H9 (cell line): ENCODE measurements at regions not wholly inside any gene's neighbourhood (a gene's known extent, or its start where the extent isn't known, plus 50 kb on each side); places are given as distances from the start of the nearest gene placed in this dataset.

Source experiments
- DNase-seq: peaks from one replicate; pipeline ENCODE4 v3.0.0-alpha.2; 2017
- H2AFZ ChIP-seq: one replicate; pipeline ENCODE4 v1.6.1; 2013; ENCODE audit warnings: mild to moderate bottlenecking, low read length, control low read depth, moderate library complexity
- H2AK5ac ChIP-seq: 2 replicates; pipeline ENCODE4 v1.6.1; 2013; ENCODE audit warnings: low read length, control low read depth, mixed read lengths; ENCODE audit not compliant: insufficient read length
- H2BK120ac ChIP-seq: one replicate; pipeline ENCODE4 v1.6.1; 2013; ENCODE audit warnings: low read depth, mild to moderate bottlenecking, low read length, control low read depth, inconsistent platforms; ENCODE audit not compliant: poor library complexity, severe bottlenecking
- H2BK12ac ChIP-seq: 2 replicates; pipeline ENCODE4 v1.6.1; 2013; ENCODE audit warnings: low read length, control low read depth, mixed read lengths, low read depth; ENCODE audit not compliant: insufficient read length
- H2BK15ac ChIP-seq: 2 replicates; pipeline ENCODE4 v1.6.1; 2013; ENCODE audit warnings: low read depth, low read length, control low read depth
- H2BK20ac ChIP-seq: one replicate; pipeline ENCODE4 v1.6.1; 2013; ENCODE audit warnings: low read depth, mild to moderate bottlenecking, low read length, control low read depth, inconsistent platforms; ENCODE audit not compliant: poor library complexity, severe bottlenecking
- H2BK5ac ChIP-seq: 2 replicates; pipeline ENCODE4 v1.6.1; 2013; ENCODE audit warnings: low read length, control low read depth, mixed read lengths; ENCODE audit not compliant: insufficient read length
- H3K14ac ChIP-seq: 2 replicates; pipeline ENCODE4 v1.6.1; 2013; ENCODE audit warnings: low read length, control low read depth; ENCODE audit not compliant: insufficient read depth
- H3K18ac ChIP-seq: 2 replicates; pipeline ENCODE4 v1.6.1; 2013; ENCODE audit warnings: low read depth, mild to moderate bottlenecking, mixed read lengths, low read length, control low read depth; ENCODE audit not compliant: insufficient read length
- H3K23ac ChIP-seq: 2 replicates; pipeline ENCODE4 v1.6.1; 2013; ENCODE audit warnings: low read length, control low read depth, mixed read lengths, low read depth; ENCODE audit not compliant: insufficient read length
- H3K23me2 ChIP-seq: 2 replicates; pipeline ENCODE4 v1.6.1; 2013; ENCODE audit warnings: low read depth, mild to moderate bottlenecking, mixed read lengths, low read length, control low read depth; ENCODE audit not compliant: insufficient read length, poor library complexity, severe bottlenecking
- H3K27ac ChIP-seq: 2 replicates; pipeline ENCODE4 v1.5.1; 2013; ENCODE audit warnings: low read length, control low read depth, mixed read lengths, low read depth; ENCODE audit not compliant: insufficient read length
- H3K27me3 ChIP-seq: 2 replicates; pipeline ENCODE4 v1.6.1; 2013; ENCODE audit warnings: low read length, control low read depth, inconsistent platforms; ENCODE audit not compliant: insufficient read depth
- H3K4ac ChIP-seq: 2 replicates; pipeline ENCODE4 v1.6.1; 2013; ENCODE audit warnings: low read depth, mild to moderate bottlenecking, control low read depth, inconsistent platforms, low read length, moderate library complexity
- H3K4me1 ChIP-seq: 2 replicates; pipeline ENCODE4 v1.6.1; 2013; ENCODE audit warnings: low read length, control low read depth, inconsistent platforms; ENCODE audit not compliant: insufficient read depth
- H3K4me2 ChIP-seq: 2 replicates; pipeline ENCODE4 v1.6.1; 2013; ENCODE audit warnings: low read length, control low read depth, mixed read lengths; ENCODE audit not compliant: insufficient read length, insufficient read depth
- H3K56ac ChIP-seq: 2 replicates; pipeline ENCODE4 v1.6.1; 2013; ENCODE audit warnings: low read depth, mild to moderate bottlenecking, mixed read lengths, low read length, control low read depth; ENCODE audit not compliant: insufficient read length
- H3K79me1 ChIP-seq: 2 replicates; pipeline ENCODE4 v1.6.1; 2013; ENCODE audit warnings: low read depth, mild to moderate bottlenecking, moderate library complexity, low read length, control low read depth, inconsistent platforms; ENCODE audit not compliant: insufficient read depth, poor library complexity, severe bottlenecking
- H3K79me2 ChIP-seq: 2 replicates; pipeline ENCODE4 v1.6.1; 2013; ENCODE audit warnings: low read length, control low read depth, inconsistent platforms; ENCODE audit not compliant: insufficient read depth
- H3K9ac ChIP-seq: 2 replicates; pipeline ENCODE4 v1.6.1; 2013; ENCODE audit warnings: low read length, control low read depth, mixed read lengths; ENCODE audit not compliant: insufficient read length; ENCODE audit errors: extremely low read depth
- H3K9me3 ChIP-seq: one replicate; pipeline ENCODE4 v1.6.1; 2013; ENCODE audit warnings: low read depth, low read length, inconsistent platforms; ENCODE audit not compliant: control insufficient read depth
- H3T11ph ChIP-seq: one replicate; pipeline ENCODE4 v1.6.1; 2013; ENCODE audit warnings: mild to moderate bottlenecking, low read length, control low read depth, inconsistent platforms
- H4K20me1 ChIP-seq: one replicate; pipeline ENCODE4 v1.6.1; 2013; ENCODE audit not compliant: control insufficient read depth, insufficient read length, insufficient read depth
- H4K5ac ChIP-seq: 2 replicates; pipeline ENCODE4 v1.6.1; 2013; ENCODE audit warnings: low read depth, mild to moderate bottlenecking, mixed read lengths, low read length, control low read depth; ENCODE audit not compliant: insufficient read length
- H4K8ac ChIP-seq: replicated peaks from 2 replicates; pipeline ENCODE4 v1.6.1; 2013; ENCODE audit warnings: low read length, control low read depth, mixed read lengths, low read depth; ENCODE audit not compliant: insufficient read length
- H4K91ac ChIP-seq: 2 replicates; pipeline ENCODE4 v1.6.1; 2013; ENCODE audit warnings: low read depth, mild to moderate bottlenecking, moderate library complexity, mixed read lengths, low read length, control low read depth; ENCODE audit not compliant: insufficient read length
- H3K27ac Mint-ChIP-seq, 3 experiments: 2 replicates in 2 of 3; 3 replicates in 1 of 3; pipeline ENCODE4 v1.8.0; 2020 to 2021; ENCODE audit warnings: mixed read lengths in 3 of 3, mild to moderate bottlenecking in 1 of 3, moderate library complexity in 1 of 3
- H3K27me3 Mint-ChIP-seq: 2 replicates; pipeline ENCODE4 v1.8.0; 2021; ENCODE audit warnings: low read depth, mild to moderate bottlenecking, moderate library complexity, mixed read lengths
- H3K36me3 Mint-ChIP-seq, 3 experiments: 2 replicates in 2 of 3; 3 replicates in 1 of 3; pipeline ENCODE4 v1.8.0; 2020 to 2021; ENCODE audit warnings: low read depth in 3 of 3, mixed read lengths in 3 of 3; ENCODE audit not compliant: insufficient read depth in 1 of 3
- H3K4me1 Mint-ChIP-seq, 2 experiments: 2 replicates each; pipeline ENCODE4 v1.8.0; 2020; ENCODE audit warnings: mixed read lengths in 2 of 2
- H3K4me3 Mint-ChIP-seq, 2 experiments: 2 replicates in 1 of 2; 3 replicates in 1 of 2; pipeline ENCODE4 v1.8.0; 2020 to 2021; ENCODE audit warnings: mild to moderate bottlenecking in 2 of 2, mixed read lengths in 2 of 2, moderate library complexity in 1 of 2
- H3K9me3 Mint-ChIP-seq, 2 experiments: 2 replicates in 1 of 2; 3 replicates in 1 of 2; pipeline ENCODE4 v1.8.0; 2020; ENCODE audit warnings: mild to moderate bottlenecking in 2 of 2, mixed read lengths in 2 of 2, moderate library complexity in 1 of 2
- CTCF ChIP-seq: fragments of 200-600 bp; sonication (generic); conservative IDR thresholded peaks from 3 replicates; pipeline ENCODE4 v1.8.0; 2021; ENCODE audit warnings: antibody characterized with exemption, mild to moderate bottlenecking
- WGBS: extraction: QIAGEN DNeasy Blood & Tissue Kit; methylation state at CpG from one replicate; pipeline ENCODE4 v1.1.7; 2013; ENCODE audit warnings: missing lambda C conversion rate, low lambda C conversion rate, mixed read lengths; ENCODE audit not compliant: insufficient read length; ENCODE audit errors: extremely low coverage; 5-methylcytosine and 5-hydroxymethylcytosine counted together

GRCh38 chr10:121205625-121206024, 354.5 kb downstream of the WDR11 start:
- Histone ChIP-seq H2BK5ac (no peak overlapping the region), H2AFZ (no peak overlapping the region), H3K4me1 (no peaks in the 10 kb centered on the region), H3K79me2 (no peaks in the 10 kb centered on the region), H3T11ph (no peak overlapping the region), H3K27ac (no peak overlapping the region), H3K23ac (no peak overlapping the region), H2BK15ac (no peak overlapping the region), H3K4me2 (no peak overlapping the region), H2BK12ac (no peak overlapping the region), H3K27me3 (no peaks in the 10 kb centered on the region; the same call in 1 of the 2 replicates), H4K5ac (no peak overlapping the region), H3K18ac (no peak overlapping the region), H3K56ac (no peak overlapping the region), H3K9ac (no peak overlapping the region), H2BK120ac (no peak overlapping the region), H3K14ac (no peak overlapping the region), H2AK5ac (no peak overlapping the region), H3K9me3 (no peaks in the 10 kb centered on the region), H4K91ac (no peak overlapping the region), H4K8ac (no peak overlapping the region), H3K4ac (no peak overlapping the region), H2BK20ac (no peak overlapping the region), H3K79me1 (no peaks in the 10 kb centered on the region), H3K23me2 (no peaks in the 10 kb centered on the region), H4K20me1 (no peaks in the 10 kb centered on the region)
- H3K4me3 Mint-ChIP-seq = no peak overlapping the region
- no peak for DNase-seq
- peaks cover 4% of the 10 kb centered on the region; the same call in 1 of the 2 replicates for H3K27me3 Mint-ChIP-seq
- TF ChIP-seq CTCF = no peak
- H3K4me1 Mint-ChIP-seq = no peaks in the 10 kb centered on the region
- H3K36me3 Mint-ChIP-seq = no peaks in the 10 kb centered on the region
- H3K9me3 Mint-ChIP-seq = no peaks in the 10 kb centered on the region
- WGBS = no CpG with 5 or more reads among the region's 2 CpGs
- H3K27ac Mint-ChIP-seq = no peak overlapping the region
